ENCODE measurements at regions not wholly inside any gene's neighbourhood (a gene's known extent, or its start where the extent isn't known, plus 50 kb on each side); places are given as distances from the start of the nearest gene placed in this dataset.

DNA sequence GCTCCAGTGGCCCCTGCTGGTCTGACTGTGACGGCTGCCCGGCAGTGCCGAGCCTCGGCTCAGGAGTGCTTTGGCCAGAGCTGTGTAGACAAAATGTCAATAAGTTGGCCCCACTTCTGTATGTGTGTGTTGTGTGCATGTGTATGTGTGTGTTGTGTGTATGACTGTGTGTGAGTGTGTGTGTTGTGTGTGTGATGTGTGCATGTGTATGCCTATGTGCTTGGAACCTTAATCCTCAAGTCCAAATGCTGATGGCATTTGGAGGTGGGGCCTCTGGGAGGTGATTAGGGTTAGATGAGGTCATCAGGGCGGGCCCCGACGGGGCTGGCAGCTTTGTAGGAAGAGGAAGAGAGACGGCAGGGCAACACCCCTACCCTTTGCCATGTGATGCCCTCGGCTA lies 269.0 kb downstream of the DCDC2C start:
- H3K9me3 ChIP-seq (ENCODE audit: control insufficient read depth in 1 of 2, insufficient read depth in 1 of 2, low read length in 2 of 2) = peaks cover 0 to 45% of the 10 kb centered on the region in 2 experiments
- H3K27ac Mint-ChIP-seq = no peak overlapping the region
- ATAC-seq (ENCODE audit: poor library complexity) = no peak

DNA sequence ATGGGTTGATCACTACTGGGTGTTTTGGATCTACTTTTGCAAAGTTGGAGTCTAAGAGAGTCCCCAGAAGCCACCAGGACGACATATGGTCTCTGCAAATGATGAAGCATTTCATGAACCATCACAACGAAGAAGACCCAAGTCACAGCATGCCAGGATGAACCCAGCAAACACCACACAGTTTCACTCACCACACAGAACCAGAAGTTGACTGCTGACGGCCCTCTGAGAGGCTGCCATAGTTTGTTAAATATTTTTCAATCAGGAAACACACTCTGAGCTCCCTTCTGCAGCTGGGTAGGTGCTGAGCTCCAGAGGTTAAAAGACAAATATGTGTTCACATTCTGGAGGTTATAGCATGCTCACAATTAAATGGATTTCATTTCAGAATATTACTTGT lies 271.4 kb downstream of the DCDC2C start:
- intact Hi-C loops (cut with DNase I, micrococcal nuclease) = no loop called here
- no peaks in the 10 kb centered on the region for H3K36me3 ChIP-seq (ENCODE audit: insufficient read depth, low read length)
- peaks cover 4 to 36% of the 10 kb centered on the region in 2 experiments for H3K9me3 ChIP-seq (ENCODE audit: control insufficient read depth in 1 of 2, insufficient read depth in 1 of 2, low read length in 2 of 2)
- H3K27ac ChIP-seq (ENCODE audit: low read depth in 1 of 2, low read length in 2 of 2) = no peak overlapping the region
- TF ChIP-seq, protein P1, sequence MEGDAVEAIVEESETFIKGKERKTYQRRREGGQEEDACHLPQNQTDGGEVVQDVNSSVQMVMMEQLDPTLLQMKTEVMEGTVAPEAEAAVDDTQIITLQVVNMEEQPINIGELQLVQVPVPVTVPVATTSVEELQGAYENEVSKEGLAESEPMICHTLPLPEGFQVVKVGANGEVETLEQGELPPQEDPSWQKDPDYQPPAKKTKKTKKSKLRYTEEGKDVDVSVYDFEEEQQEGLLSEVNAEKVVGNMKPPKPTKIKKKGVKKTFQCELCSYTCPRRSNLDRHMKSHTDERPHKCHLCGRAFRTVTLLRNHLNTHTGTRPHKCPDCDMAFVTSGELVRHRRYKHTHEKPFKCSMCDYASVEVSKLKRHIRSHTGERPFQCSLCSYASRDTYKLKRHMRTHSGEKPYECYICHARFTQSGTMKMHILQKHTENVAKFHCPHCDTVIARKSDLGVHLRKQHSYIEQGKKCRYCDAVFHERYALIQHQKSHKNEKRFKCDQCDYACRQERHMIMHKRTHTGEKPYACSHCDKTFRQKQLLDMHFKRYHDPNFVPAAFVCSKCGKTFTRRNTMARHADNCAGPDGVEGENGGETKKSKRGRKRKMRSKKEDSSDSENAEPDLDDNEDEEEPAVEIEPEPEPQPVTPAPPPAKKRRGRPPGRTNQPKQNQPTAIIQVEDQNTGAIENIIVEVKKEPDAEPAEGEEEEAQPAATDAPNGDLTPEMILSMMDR (IDR thresholded peaks at IDR 0.05) = no peak
- no peak overlapping the region for H3K4me3 ChIP-seq (ENCODE audit: low read length)
- H3K27me3 ChIP-seq (ENCODE audit: control insufficient read depth in 1 of 2, insufficient read depth in 2 of 2, low read length in 2 of 2) = no peaks in the 10 kb centered on the region
- H3K4me1 ChIP-seq (ENCODE audit: insufficient read depth, low read length) = no peaks in the 10 kb centered on the region
- no peak overlapping the region for H3K4me3 Mint-ChIP-seq
- peaks cover 2% of the 10 kb centered on the region for H3K9me3 Mint-ChIP-seq
- H3K36me3 Mint-ChIP-seq (ENCODE audit: low read depth) = no peaks in the 10 kb centered on the region
- CTCF ChIA-PET = no interaction called here
- no peaks in the 10 kb centered on the region for H3K27me3 Mint-ChIP-seq
- no peak for ATAC-seq (ENCODE audit: poor library complexity)
- POLR2A ChIA-PET = no interaction called here
- no peak overlapping the region for H3K27ac Mint-ChIP-seq
- no peaks in the 10 kb centered on the region for H3K4me1 Mint-ChIP-seq (ENCODE audit: low read depth)
- no peak for DNase-seq

More for the DNA sequence above, 269.0 kb downstream of the DCDC2C start:
- Histone ChIP-seq H3K27me3 (ENCODE audit: control insufficient read depth in 1 of 2, insufficient read depth in 2 of 2, low read length in 2 of 2) (no peaks in the 10 kb centered on the region), H3K27ac (ENCODE audit: low read depth in 1 of 2, low read length in 2 of 2) (no peak overlapping the region), H3K4me1 (ENCODE audit: insufficient read depth, low read length) (no peaks in the 10 kb centered on the region), H3K36me3 (ENCODE audit: insufficient read depth, low read length) (no peaks in the 10 kb centered on the region), H3K4me3 (ENCODE audit: low read length) (no peak overlapping the region)
- TF ChIP-seq, protein P1 (IDR thresholded peaks at IDR 0.05) = no peak
- DNase-seq = no peak
- no peaks in the 10 kb centered on the region for H3K36me3 Mint-ChIP-seq (ENCODE audit: low read depth)
- peaks cover 2% of the 10 kb centered on the region for H3K9me3 Mint-ChIP-seq
- no peaks in the 10 kb centered on the region for H3K4me1 Mint-ChIP-seq (ENCODE audit: low read depth)
- no peaks in the 10 kb centered on the region for H3K27me3 Mint-ChIP-seq
- ChIA-PET CTCF (no interaction called here), POLR2A (no interaction called here)
- no peak overlapping the region for H3K4me3 Mint-ChIP-seq
- intact Hi-C loops (cut with DNase I, micrococcal nuclease) = no loop called here

DNA sequence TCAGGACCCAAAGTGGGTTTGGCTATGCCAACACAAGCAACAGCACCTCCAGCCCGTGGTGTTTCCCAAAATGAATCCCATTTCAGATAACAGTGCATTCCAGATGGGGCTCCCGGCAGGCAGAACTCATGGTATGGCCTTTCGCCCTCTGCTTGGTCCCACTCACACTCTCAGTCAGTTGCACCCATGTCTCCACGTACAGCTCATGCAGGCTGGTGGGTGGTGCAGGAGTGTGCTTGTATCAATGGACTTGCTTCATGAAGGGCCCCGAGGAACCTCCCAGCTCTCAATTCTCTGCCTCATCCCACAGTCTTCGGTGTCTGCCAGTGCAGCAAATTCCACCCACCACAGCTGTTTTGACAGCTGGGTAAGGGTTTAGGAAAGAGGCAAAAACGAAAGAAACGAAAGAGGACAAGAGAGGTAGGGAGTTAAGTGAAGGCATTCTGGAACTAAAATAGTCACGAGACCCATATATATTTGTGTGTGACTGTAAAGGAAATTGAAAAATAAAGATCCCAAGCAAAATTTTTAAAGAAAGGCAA lies 278.1 kb downstream of the DCDC2C start:
- Histone ChIP-seq H3K27ac (ENCODE audit: low read depth in 1 of 2, low read length in 2 of 2) (no peak overlapping the region), H3K9me3 (ENCODE audit: control insufficient read depth in 1 of 2, insufficient read depth in 1 of 2, low read length in 2 of 2) (peaks cover 3 to 4% of the 10 kb centered on the region in 2 experiments), H3K4me3 (ENCODE audit: low read length) (no peak overlapping the region), H3K4me1 (ENCODE audit: insufficient read depth, low read length) (no peaks in the 10 kb centered on the region), H3K36me3 (ENCODE audit: insufficient read depth, low read length) (no peaks in the 10 kb centered on the region), H3K27me3 (ENCODE audit: control insufficient read depth in 1 of 2, insufficient read depth in 2 of 2, low read length in 2 of 2) (no peaks in the 10 kb centered on the region)
- H3K4me3 Mint-ChIP-seq = no peak overlapping the region
- H3K4me1 Mint-ChIP-seq (ENCODE audit: low read depth) = no peaks in the 10 kb centered on the region
- TF ChIP-seq, protein P1 (IDR thresholded peaks at IDR 0.05) = no peak
- H3K27me3 Mint-ChIP-seq = no peaks in the 10 kb centered on the region
- no peaks in the 10 kb centered on the region for H3K9me3 Mint-ChIP-seq
- ChIA-PET CTCF (no interaction called here), POLR2A (no interaction called here)
- intact Hi-C loops (cut with DNase I, micrococcal nuclease) = no loop called here
- no peak for DNase-seq
- no peak for ATAC-seq (ENCODE audit: poor library complexity)
- H3K36me3 Mint-ChIP-seq (ENCODE audit: low read depth) = no peaks in the 10 kb centered on the region
- H3K27ac Mint-ChIP-seq = no peak overlapping the region

Measured in CD4-positive, alpha-beta T cell (primary cell).